GM12878 (cell line): ENCODE measurements at regions not wholly inside any gene's neighbourhood (a gene's known extent, or its start where the extent isn't known, plus 50 kb on each side); places are given as distances from the start of the nearest gene placed in this dataset.

Experiments used
- ATAC-seq: fragments of 200-7000 bp; cut with Tn5 transposase; 3 replicates; pipeline ENCODE4 v1.9.1; 2020; ENCODE audit warnings: mild to moderate bottlenecking, moderate library complexity
- BruUV-seq: library from RNA; stranded (reverse); fragments of 400-500 nt; replicated peaks from 2 replicates; lab custom pipeline; 2021; lab: Mats Ljungman, UMichigan
- CTCF ChIA-PET: fragments of 300-600 bp; sonication (Branson Sonifier 250); formaldehyde crosslinking; extraction: SDS; loops from one replicate; lab custom pipeline; 2021; ENCODE audit warnings: inconsistent platforms; lab: Yijun Ruan, JAX
- POLR2A ChIA-PET: fragments of 350-600 bp; formaldehyde crosslinking; extraction: SDS; loops from one replicate; lab custom pipeline; 2021; ENCODE audit warnings: inconsistent platforms; lab: Charles Lee
- RAD21 ChIA-PET: fragments of 300-600 bp; sonication (Branson Sonifier 250); formaldehyde crosslinking; loops from one replicate; lab custom pipeline; 2023; ENCODE audit warnings: antibody characterized with exemption; ENCODE audit not compliant: unreplicated experiment; lab: Charles Lee
- SMC1A ChIA-PET: fragments of 300-600 bp; sonication (Branson Sonifier 250); formaldehyde crosslinking; loops from one replicate; lab custom pipeline; 2023; ENCODE audit not compliant: unreplicated experiment, uncharacterized antibody; lab: Charles Lee
- DNase-seq: peaks from one replicate; pipeline ENCODE4 v3.0.0-alpha.2; 2011; ENCODE audit warnings: low read depth, low spot score
- FAIRE-seq: peaks from 3 replicates; lab custom pipeline; 2011; peaks lifted over from hg19 to GRCh38; lab: Jason Lieb, UNC
- H2AFZ ChIP-seq: 2 replicates; pipeline ENCODE4 v1.6.0; 2011; ENCODE audit warnings: low read depth, low read length, control low read depth; ENCODE audit not compliant: control insufficient read depth
- H3K27ac ChIP-seq: 2 replicates; pipeline ENCODE4 v1.5.1; 2011; ENCODE audit warnings: control low read depth; ENCODE audit not compliant: control insufficient read depth, insufficient read depth
- H3K27me3 ChIP-seq, 2 experiments: replicated peaks in 1 of 2; 2 replicates each; pipeline versions ENCODE4 v1.6.0 to v1.6.1; 2011; ENCODE audit warnings: low read length in 1 of 2; ENCODE audit not compliant: control insufficient read depth in 2 of 2, insufficient read depth in 2 of 2
- H3K36me3 ChIP-seq, 2 experiments: 2 replicates each; pipeline ENCODE4 v1.5.1; 2011; ENCODE audit warnings: low read length in 1 of 2; ENCODE audit not compliant: control insufficient read depth in 2 of 2, insufficient read depth in 2 of 2
- H3K4me1 ChIP-seq: 2 replicates; pipeline ENCODE4 v1.6.1; 2011; ENCODE audit warnings: mild to moderate bottlenecking, low read length, moderate library complexity, mixed read lengths; ENCODE audit not compliant: control insufficient read depth, insufficient read depth
- H3K4me2 ChIP-seq: 2 replicates; pipeline ENCODE4 v1.6.0; 2011; ENCODE audit warnings: control low read depth; ENCODE audit not compliant: control insufficient read depth, insufficient read depth
- H3K4me3 ChIP-seq: fragments of 200-600 bp; sonication (generic); 2 replicates; pipeline ENCODE4 v1.5.1; 2016
- H3K79me2 ChIP-seq: 2 replicates; pipeline ENCODE4 v1.6.0; 2011; ENCODE audit warnings: low read length; ENCODE audit not compliant: control insufficient read depth, insufficient read depth
- H3K9ac ChIP-seq: 2 replicates; pipeline ENCODE4 v1.8.0; 2011; ENCODE audit warnings: low read length, control low read depth, mixed read lengths; ENCODE audit not compliant: control insufficient read depth, insufficient read depth
- H3K9me3 ChIP-seq: replicated peaks from 3 replicates; pipeline ENCODE4 v1.5.1; 2011; ENCODE audit warnings: mild to moderate bottlenecking, low read length; ENCODE audit not compliant: control insufficient read depth, insufficient read depth
- H4K20me1 ChIP-seq: 2 replicates; pipeline ENCODE4 v1.6.0; 2011; ENCODE audit not compliant: control insufficient read depth, insufficient read depth
- ATF2 ChIP-seq: IDR thresholded peaks from 2 replicates; pipeline ENCODE4 v1.6.1; 2012; ENCODE audit warnings: low read length, inconsistent platforms
- CBX5 ChIP-seq: sonication (generic); IDR thresholded peaks from 2 replicates; pipeline ENCODE4 v1.6.1; 2016; ENCODE audit warnings: low read depth, moderate library complexity, mild to moderate bottlenecking, inconsistent platforms
- HCFC1 ChIP-seq: fragments of 150-350 bp; IDR thresholded peaks from 2 replicates; pipeline ENCODE4 v1.6.1; 2014; ENCODE audit warnings: low read length
- IRF4 ChIP-seq: IDR thresholded peaks from 2 replicates; pipeline ENCODE4 v1.6.1; 2011; ENCODE audit warnings: low read depth, low read length
- IRF5 ChIP-seq: fragments of 450-650 bp; IDR thresholded peaks from 2 replicates; pipeline ENCODE4 v1.6.1; 2017; ENCODE audit warnings: borderline replicate concordance
- KLF5 ChIP-seq: fragments of 450-650 bp; IDR thresholded peaks from 2 replicates; pipeline ENCODE4 v1.6.1; 2014; ENCODE audit warnings: mild to moderate bottlenecking; ENCODE audit not compliant: partially characterized antibody
- MAX ChIP-seq: IDR thresholded peaks from 2 replicates; pipeline ENCODE4 v1.6.1; 2012; ENCODE audit warnings: low read depth, low read length, improper control_type of control experiment
- MTA3 ChIP-seq: IDR thresholded peaks from 2 replicates; pipeline ENCODE4 v1.6.1; 2012; ENCODE audit warnings: low read length, inconsistent platforms, borderline replicate concordance
- SP1 ChIP-seq: IDR thresholded peaks from one replicate; pipeline ENCODE4 v1.6.1; 2011; ENCODE audit warnings: low read depth, low read length
- WRNIP1 ChIP-seq: IDR thresholded peaks from 2 replicates; pipeline ENCODE4 v1.6.1; 2011; ENCODE audit warnings: low read depth, low read length, improper control_type of control experiment, borderline replicate concordance
- ZNF207 ChIP-seq: fragments of 450-650 bp; IDR thresholded peaks from 2 replicates; pipeline ENCODE4 v1.6.1; 2014; ENCODE audit warnings: antibody characterized with exemption, mild to moderate bottlenecking, borderline replicate concordance
- whole genome bisulfite sequencing: methylation state at CpG from one replicate; pipeline ENCODE4 v1.1.6; 2016; ENCODE audit warnings: low lambda C conversion rate; ENCODE audit not compliant: insufficient replicate concordance, insufficient coverage; ENCODE audit errors: missing lambda C conversion rate; 5-methylcytosine and 5-hydroxymethylcytosine counted together
- in situ Hi-C: fragments of 300-500 bp; cut with MboI; formaldehyde crosslinking; loops from 9 replicates; pipeline ENCODE4 v1.14.3; 2018; ENCODE audit warnings: mixed read lengths
- intact Hi-C: fragments of 100-400 bp; cut with micrococcal nuclease; formaldehyde crosslinking; loops from one replicate; pipeline ENCODE4 v1.14.2; 2022; ENCODE audit not compliant: unreplicated experiment

GRCh38 chr21:35566874-35567273, 493.5 kb downstream of the SETD4 start (continued):
- TF ChIP-seq IRF5 (no peak), MAX (no peak)

GRCh38 chr21:35565204-35565611, 495.1 kb downstream of the SETD4 start:
- peaks cover 2 to 4% of the 10 kb centered on the region in 2 experiments; a peak in 2 of 4 replicates for H3K27me3 ChIP-seq
- BruUV-seq: no TSS peak
- H3K9me3 ChIP-seq: no peaks in the 10 kb centered on the region
- no peak overlapping the region for H2AFZ ChIP-seq
- in situ Hi-C loops: no loop called here
- 22% methylated on average over 5 of the region's 5 CpGs for WGBS
- ATAC-seq (no peak), DNase-seq (no peak), FAIRE-seq (no peak)
- ChIA-PET CTCF (no interaction called here), POLR2A (no interaction called here), RAD21 (no interaction called here), SMC1A (interaction anchor here (0.8 kb wide), 1 partner anchor 19 kb away, joined by 4 read pairs; no protein-coding TSS in a partner anchor)
- intact Hi-C loops: no loop called here
- H3K36me3 ChIP-seq: no peaks in the 10 kb centered on the region
- no peak overlapping the region for H3K9ac ChIP-seq
- H3K27ac ChIP-seq: no peak overlapping the region
- TF ChIP-seq HCFC1 (no peak), IRF4 (no peak), CBX5 (no peak), MTA3 (no peak), SP1 (no peak), ZNF207 (no peak), WRNIP1 (no peak), ATF2 (no peak), KLF5 (no peak)
- no peaks in the 10 kb centered on the region for H3K4me1 ChIP-seq
- H3K4me3 ChIP-seq: no peak overlapping the region
- H3K4me2 ChIP-seq: no peak overlapping the region
- H3K79me2 ChIP-seq: no peaks in the 10 kb centered on the region
- no peaks in the 10 kb centered on the region for H4K20me1 ChIP-seq
